ENCODE measurements at regions not wholly inside any gene's neighbourhood (a gene's known extent, or its start where the extent isn't known, plus 50 kb on each side); places are given as distances from the start of the nearest gene placed in this dataset.

GRCh38 chr6:114559419-114559818, 216.6 kb upstream of the HS3ST5 start:
- Mint-ChIP-seq H3K4me3 (no peak overlapping the region), H3K9me3 (peaks cover 6% of the 10 kb centered on the region), H3K27ac (ENCODE audit: unreplicated experiment) (no peak overlapping the region), H3K36me3 (ENCODE audit: low read depth) (no peaks in the 10 kb centered on the region), H3K4me1 (no peaks in the 10 kb centered on the region), H3K27me3 (ENCODE audit: low read depth) (no peaks in the 10 kb centered on the region)
- no peak for DNase-seq (ENCODE audit: low read depth, low spot score)
- TF ChIP-seq, protein P1, sequence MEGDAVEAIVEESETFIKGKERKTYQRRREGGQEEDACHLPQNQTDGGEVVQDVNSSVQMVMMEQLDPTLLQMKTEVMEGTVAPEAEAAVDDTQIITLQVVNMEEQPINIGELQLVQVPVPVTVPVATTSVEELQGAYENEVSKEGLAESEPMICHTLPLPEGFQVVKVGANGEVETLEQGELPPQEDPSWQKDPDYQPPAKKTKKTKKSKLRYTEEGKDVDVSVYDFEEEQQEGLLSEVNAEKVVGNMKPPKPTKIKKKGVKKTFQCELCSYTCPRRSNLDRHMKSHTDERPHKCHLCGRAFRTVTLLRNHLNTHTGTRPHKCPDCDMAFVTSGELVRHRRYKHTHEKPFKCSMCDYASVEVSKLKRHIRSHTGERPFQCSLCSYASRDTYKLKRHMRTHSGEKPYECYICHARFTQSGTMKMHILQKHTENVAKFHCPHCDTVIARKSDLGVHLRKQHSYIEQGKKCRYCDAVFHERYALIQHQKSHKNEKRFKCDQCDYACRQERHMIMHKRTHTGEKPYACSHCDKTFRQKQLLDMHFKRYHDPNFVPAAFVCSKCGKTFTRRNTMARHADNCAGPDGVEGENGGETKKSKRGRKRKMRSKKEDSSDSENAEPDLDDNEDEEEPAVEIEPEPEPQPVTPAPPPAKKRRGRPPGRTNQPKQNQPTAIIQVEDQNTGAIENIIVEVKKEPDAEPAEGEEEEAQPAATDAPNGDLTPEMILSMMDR (conservative IDR thresholded peaks at IDR 0.05), result no peak

- H3K36me3 Mint-ChIP-seq (ENCODE audit: low read depth), result no peaks in the 10 kb centered on the region
- TF ChIP-seq, protein P1 (conservative IDR thresholded peaks at IDR 0.05), result no peak
- no peaks in the 10 kb centered on the region for H3K4me1 Mint-ChIP-seq
- H3K4me3 Mint-ChIP-seq, result no peak overlapping the region
- no peaks in the 10 kb centered on the region for H3K27me3 Mint-ChIP-seq (ENCODE audit: low read depth)
- no peak overlapping the region for H3K27ac Mint-ChIP-seq (ENCODE audit: unreplicated experiment)
- peaks cover 7% of the 10 kb centered on the region for H3K9me3 Mint-ChIP-seq
- DNase-seq (ENCODE audit: low read depth, low spot score), result no peak
These were observed 215.3 kb upstream of the HS3ST5 start for GRCh38 chr6:114558153-114558552.

- Mint-ChIP-seq H3K27me3 (ENCODE audit: low read depth) (no peaks in the 10 kb centered on the region), H3K9me3 (peaks cover 13% of the 10 kb centered on the region), H3K4me1 (no peaks in the 10 kb centered on the region), H3K4me3 (no peak overlapping the region), H3K27ac (ENCODE audit: unreplicated experiment) (no peak overlapping the region), H3K36me3 (ENCODE audit: low read depth) (no peaks in the 10 kb centered on the region)
- TF ChIP-seq, protein P1 (conservative IDR thresholded peaks at IDR 0.05), result no peak
- no peak for DNase-seq (ENCODE audit: low read depth, low spot score)
These were observed 214.1 kb upstream of the HS3ST5 start for GRCh38 chr6:114556846-114557488.

DNA sequence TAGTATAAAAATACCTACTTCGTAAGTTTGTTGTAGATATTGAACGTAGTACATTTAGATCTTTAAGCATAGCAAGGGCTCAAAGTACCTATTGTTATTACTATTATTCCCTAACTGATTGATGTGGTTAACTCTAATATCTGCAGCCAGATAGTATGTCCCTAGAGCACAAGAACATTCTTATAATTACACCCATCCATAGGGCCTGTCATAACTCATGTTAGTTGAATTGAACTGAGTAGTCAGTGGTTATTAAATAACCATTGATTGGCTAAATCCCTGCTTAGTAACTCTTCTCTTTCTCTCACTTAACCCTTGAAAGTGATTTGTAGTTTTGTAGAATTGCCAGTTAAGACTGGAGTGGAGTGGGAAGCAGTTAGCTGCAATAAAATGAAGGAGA, 207.5 kb upstream of the HS3ST5 start:
- TF ChIP-seq, protein P1 (conservative IDR thresholded peaks at IDR 0.05), result no peak
- Mint-ChIP-seq H3K4me3 (no peak overlapping the region), H3K27me3 (ENCODE audit: low read depth) (no peaks in the 10 kb centered on the region), H3K36me3 (ENCODE audit: low read depth) (no peaks in the 10 kb centered on the region), H3K27ac (ENCODE audit: unreplicated experiment) (no peak overlapping the region), H3K4me1 (no peaks in the 10 kb centered on the region), H3K9me3 (peaks cover 13% of the 10 kb centered on the region)
- no peak for DNase-seq (ENCODE audit: low read depth, low spot score)

- H3K4me3 Mint-ChIP-seq, result no peak overlapping the region
- TF ChIP-seq, protein P1 (conservative IDR thresholded peaks at IDR 0.05), result no peak
These were observed 200.9 kb upstream of the HS3ST5 start for GRCh38 chr6:114543696-114544095.

More at GRCh38 chr6:114543696-114544095, 200.9 kb upstream of the HS3ST5 start:
- Mint-ChIP-seq H3K36me3 (ENCODE audit: low read depth) (no peaks in the 10 kb centered on the region), H3K9me3 (peaks cover 3% of the 10 kb centered on the region), H3K27ac (ENCODE audit: unreplicated experiment) (no peak overlapping the region), H3K4me1 (no peaks in the 10 kb centered on the region), H3K27me3 (ENCODE audit: low read depth) (no peaks in the 10 kb centered on the region)
- DNase-seq (ENCODE audit: low read depth, low spot score), result no peak

All from neural crest cell (in vitro differentiated cells).